Daoy (cell line): ENCODE measurements at regions not wholly inside any gene's neighbourhood (a gene's known extent, or its start where the extent isn't known, plus 50 kb on each side); places are given as distances from the start of the nearest gene placed in this dataset.

Experiments used
- DNase-seq: peaks from one replicate; pipeline ENCODE4 v3.0.0-alpha.2; 2015; ENCODE audit warnings: low read depth

DNA sequence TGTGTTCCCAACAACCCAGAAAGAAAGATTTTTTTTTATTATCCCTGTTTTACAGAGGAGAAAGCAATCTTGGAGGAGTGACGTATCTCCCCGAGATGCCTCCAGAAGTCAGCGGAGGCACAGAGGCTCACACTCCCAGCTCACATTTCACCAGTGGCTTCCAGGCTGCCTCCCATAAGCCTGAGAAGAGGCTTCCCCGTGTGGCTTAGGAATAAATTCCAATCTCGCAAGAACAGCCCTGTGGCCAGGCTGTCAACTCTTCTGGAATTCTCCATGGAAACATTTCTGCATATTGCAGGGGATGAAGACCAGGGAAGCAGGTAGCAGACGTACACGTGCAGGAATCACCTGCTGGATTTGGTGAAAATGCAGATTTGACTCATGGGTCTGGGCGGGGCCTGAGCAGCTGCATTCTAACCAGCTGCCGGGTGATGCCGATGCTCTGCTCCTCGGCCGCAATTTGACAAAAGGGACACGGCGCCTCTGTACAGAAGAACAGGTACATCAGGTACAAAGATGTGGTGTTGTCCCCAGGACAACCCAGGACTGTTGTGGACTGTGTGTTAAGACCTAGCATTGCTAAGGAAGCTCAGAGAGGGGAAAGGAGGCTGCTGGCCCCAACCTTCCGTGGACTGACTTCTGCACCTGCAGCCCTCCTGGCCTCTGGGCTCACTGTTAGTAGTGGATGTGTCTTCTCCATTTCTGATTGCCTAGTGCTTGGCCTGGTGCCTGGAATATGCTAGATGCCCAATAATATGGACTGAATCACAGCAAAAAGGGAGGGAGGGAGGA is 114.2 kb upstream of the ID2 start:
- no peak for DNase-seq

DNA sequence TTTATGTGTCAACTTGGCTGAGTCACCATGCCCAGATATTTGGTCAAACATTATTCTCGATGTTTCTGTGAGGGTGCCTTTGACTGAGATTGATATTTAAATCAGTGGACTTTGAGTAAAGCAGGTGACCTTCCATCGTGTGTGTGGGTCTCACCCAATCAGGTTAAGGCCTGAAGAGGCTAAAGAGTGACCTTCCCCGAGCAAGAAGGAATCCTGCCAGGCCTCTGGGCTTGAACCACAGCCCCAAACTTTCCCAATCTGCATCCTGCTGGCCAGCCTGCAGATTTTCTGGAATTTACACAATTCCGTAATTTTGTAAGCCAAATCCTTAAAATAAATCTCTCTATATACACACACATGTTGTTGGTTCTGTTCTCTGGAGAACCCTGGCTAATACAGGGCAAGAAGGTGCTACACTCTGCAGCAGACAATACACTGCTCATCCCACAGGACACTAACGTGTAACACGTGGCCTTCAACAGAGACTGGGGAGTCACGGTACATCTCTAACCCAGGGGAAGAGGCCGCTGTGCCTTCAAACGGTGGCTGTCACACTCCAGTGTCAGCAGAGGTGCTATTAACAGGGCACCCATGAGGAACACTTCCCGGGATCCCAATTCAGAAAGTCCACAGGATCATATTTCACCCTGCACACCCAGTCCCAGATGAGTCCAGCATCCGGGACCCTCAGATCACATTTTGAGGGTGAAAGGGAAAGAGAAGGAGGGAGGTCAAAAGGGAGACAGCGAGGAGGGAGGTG is 113.1 kb upstream of the ID2 start:
- DNase-seq: no peak

DNA sequence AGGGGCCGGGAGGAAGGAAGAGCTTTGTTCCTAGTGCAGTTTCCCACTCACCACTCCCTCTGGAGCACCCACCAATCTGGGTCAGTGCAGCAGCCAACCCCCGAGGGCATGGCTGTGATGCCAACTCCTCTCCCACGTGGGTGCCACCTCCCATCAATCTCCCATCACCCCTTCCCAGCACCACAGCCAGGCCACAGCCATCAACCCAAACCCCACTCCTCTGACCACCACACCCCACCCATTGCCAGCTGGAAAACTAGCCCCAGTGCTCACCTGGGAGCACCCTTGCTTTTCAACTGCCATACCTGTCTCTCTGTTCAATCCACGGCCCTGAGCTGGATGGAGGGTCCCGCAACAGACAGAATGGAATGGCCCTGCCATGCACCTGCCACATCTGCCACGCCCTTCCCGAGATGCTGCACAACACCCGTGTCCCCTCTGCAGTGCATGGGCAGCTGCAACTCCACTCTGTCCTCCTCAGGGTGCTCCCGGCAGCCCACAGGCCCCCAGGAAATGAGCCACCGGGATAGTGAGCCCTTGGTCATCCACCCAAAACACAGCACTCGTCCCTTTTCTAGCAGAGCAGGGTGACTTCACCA is 112.4 kb upstream of the ID2 start:
- no peak for DNase-seq

DNA sequence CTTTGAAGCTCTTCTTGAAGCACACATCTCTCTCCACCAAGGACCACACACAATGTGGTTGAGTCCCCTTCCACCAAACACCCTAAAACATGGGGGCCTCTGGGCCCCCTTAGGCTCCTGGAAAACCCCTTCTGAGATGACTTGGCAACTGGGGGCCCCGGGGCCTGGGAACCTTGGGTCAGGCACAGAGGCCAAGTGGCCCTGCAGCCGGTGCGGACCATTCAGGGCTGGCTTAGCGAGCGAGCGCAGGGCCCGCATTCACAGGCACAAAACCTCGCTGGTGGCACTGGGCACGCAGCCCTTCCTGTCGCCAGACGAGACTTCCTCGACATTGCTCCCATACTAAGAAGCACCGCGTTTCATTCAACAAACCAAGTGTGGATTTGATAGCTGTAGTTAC is 111.2 kb upstream of the ID2 start:
- no peak for DNase-seq

DNA sequence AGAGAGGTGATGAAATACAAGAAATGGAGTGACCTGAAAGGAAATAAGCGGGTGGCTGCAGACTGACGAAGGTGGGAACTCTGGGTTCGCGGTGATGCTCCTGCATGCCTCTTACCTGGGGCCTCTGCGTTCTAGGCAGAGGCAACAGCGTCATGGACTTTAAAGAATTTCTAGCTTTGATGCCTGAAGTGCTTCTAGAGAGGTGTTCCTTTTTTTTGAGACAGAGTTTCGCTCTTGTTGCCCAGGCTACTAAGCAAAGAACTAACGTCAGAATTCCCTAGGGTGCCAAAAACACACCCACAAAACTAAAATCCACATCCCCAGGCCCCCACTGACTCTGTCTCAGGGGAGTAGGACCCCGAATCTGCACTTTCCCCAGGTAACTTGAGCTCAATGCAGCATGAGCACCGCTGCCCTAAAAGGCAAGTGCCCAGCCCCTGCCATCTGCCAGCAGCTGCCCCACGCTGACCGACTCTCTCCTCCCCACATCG is 110.5 kb upstream of the ID2 start:
- DNase-seq: no peak

DNA sequence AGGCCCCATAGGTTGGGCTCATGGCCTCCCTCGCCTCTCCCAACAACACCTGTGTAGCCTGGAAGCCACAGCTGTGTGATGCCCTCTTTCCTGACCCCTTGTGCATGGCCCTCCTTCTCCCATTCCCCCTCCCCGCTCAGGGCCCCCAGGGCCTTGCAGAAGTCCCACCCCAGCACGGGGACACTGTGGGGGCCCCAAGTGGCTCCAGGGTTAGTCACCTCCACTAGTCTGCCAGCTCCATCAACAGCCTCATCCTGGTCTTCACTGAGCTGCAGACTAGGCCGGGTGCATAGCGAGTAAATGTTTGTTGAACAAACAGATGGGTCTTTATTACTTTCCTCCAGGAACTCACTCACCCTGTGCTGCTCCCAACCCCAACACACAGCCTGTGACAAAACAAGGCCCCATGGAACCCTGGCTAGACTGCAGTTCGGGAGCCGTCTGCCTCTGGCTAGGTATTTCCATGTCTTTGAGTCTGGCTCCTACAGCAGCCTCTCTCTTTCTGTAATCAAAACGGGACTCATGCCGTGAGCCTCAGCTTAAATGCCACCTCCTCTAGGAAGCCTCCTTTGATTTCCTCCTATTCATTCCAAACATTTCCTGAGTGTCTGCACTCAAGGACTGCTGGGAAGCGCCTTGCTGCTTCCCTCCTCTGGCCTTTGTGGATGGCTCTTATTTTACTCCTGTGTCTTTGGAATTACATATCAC is 109.9 kb upstream of the ID2 start:
- DNase-seq: no peak

DNA sequence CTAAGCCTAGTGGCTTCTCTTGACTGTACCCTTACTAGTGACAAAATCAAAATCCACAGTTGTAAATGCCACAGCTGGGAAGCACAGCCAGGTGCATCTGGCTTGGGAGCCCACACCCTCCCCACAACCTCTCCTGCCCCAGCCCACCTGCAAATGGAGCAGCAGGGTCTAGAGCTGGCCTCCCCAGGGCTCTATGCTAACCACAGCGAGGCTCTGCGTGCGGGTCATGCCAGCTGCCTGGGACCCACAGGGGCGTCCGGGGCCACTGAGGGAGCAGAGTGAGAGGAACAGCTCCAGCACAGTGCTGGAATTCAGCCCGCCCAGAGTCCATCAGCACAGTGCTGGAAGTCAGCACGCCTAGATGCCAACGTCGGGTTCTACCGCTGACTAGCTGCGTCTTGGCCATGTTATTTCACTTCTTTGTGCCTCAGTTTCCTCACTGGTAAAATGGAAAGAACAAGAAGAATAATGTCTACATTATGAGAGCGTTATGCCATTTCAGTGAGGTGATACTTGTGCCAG is 109.1 kb upstream of the ID2 start:
- no peak for DNase-seq

DNA sequence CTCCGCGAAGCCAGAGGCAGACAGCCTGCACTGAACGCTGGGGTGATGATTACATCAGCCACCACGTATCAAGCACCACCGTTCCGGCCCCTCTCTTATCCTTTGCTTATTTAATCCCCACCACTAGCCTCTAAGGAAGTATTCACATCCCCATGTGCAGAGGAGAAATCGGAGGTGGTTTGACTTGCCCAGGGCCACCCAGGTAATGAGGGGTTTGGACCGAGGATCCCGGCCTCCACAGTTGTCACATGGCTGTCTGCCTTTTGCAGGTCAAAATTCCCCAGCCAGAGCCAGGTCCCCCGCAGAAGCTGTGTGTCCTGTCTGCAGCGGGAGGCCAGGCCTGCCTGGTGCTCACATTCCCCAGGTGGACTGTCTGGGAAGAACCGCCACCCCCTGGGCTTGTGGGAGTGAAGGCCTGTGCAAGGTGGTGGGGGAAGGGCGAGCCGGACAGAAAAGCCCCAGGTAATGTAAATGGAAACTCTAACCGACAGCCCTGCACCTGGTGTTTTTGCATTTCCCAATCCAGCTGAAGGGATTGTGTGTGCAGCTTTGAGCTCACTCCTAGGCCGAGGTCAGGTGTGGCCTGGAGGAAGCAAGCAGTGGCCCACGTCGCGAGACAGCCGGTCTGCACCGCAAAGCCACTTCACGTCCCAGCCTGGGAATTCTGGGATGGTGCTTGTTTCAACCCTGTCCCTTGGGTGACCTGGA is 108.5 kb upstream of the ID2 start:
- DNase-seq: no peak

DNA sequence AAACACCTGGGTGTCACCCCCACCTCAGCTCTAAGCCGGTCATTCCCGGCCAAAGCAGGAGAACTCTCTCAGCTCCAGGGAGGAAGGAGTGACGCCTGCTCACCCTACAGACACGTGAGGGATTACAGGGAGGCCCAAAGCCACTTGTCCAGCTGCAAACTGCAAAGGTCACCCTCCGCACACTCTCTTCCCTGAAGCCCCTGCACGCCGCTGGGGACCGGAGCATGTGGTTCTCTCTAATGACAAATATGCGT is 108.0 kb upstream of the ID2 start:
- DNase-seq: no peak

DNA sequence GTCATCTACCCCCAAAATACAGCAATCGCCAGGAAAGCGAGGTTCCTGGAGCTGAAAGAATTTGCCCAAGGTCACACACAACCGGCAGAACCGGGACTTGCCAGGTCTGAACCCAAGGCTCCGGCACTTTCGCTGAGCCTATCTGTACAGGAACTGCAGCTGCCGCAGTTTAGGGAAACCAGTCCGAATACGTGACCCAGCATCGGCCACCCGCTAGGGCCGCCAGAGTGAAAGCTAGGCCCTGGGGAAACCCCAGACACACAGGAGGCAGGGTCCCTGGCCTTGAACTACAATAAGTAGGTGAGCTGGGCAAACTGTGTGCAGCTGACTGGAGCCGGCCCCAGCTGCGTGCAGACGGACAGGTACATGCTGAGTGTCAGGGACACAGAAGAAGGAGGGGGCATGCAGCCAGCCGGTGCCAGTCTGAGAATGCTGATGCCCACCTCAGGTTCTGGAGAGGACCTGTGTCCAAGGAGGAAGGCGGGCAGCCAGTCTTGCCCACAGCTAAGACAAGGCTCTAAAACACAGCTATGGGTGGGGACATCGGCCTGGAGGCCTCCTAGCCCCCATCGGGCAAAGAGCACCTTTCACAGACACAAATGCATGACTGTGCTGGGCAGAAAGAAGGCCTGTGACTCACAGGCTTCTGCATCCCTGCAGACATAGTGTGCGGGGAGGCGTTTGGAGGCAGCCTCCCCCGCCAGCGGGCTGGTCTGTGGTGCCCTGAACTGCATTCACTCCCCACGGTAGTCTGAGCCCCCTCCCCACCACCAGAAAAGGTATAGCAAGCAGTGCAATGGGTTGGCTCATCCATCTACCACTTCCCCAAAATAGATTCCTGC is 107.4 kb upstream of the ID2 start:
- DNase-seq: peak; percentile 47

DNA sequence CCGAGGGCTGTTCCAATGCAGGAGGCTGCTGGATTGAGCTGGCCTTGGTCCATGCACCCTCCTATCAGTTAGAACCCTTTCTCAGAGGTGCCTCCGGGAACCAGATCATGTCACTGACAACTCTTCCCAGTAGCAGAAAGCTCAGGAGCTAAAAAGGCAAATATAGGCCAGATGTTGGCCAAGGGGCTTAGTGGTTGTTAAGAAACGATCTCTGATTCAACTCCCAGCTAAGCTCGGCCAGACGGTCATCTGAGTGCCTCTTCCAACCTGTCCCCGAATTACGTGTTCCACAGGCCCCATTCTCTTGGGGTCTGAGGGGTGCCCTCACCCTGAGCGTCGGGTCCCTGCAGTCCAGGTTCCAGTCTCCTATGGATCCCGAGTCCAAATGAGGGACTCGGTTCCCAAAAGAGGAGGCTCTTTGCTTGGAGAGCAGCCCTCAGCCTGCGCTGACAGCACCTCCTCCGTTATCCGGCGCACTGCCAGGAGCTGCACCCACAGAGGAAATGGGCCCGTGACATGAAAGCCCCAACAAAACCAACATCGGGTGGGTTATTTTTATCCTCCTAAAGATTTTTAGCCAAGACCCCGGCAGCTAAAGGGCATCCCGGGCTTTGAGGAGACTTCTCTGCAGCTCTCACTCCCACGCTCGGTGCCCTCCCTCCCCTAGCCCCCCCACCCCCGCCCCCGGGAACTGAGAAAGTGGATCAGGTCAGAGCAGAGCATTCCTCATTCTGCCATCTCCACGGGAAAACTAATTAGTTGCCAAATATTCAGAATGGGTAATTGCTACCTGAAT is 106.6 kb upstream of the ID2 start:
- DNase-seq: no peak

DNA sequence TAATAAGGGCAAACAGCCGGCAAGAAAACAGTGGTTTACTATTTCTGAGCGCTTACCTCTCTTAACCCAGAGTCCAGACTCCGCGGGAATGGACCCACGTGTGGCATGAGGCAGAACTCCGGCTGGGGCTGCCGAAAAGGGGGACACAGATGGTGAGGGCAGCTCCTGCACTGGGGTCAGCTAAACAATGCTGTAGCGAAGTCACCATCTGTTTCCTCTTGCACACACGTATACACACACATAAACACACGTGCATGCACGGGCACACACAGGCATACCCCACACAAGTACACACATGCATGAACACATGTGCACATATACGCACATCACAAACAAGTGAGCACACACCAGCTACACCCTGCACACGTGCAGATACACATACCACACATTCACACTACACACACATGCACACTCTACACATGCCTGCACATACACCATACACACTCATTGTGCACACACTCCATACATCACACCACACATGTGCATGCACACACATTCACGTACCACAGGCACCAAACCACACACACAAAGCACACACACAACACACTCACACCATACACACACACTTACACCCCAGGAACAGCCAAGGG is 105.9 kb upstream of the ID2 start:
- DNase-seq: no peak

DNA sequence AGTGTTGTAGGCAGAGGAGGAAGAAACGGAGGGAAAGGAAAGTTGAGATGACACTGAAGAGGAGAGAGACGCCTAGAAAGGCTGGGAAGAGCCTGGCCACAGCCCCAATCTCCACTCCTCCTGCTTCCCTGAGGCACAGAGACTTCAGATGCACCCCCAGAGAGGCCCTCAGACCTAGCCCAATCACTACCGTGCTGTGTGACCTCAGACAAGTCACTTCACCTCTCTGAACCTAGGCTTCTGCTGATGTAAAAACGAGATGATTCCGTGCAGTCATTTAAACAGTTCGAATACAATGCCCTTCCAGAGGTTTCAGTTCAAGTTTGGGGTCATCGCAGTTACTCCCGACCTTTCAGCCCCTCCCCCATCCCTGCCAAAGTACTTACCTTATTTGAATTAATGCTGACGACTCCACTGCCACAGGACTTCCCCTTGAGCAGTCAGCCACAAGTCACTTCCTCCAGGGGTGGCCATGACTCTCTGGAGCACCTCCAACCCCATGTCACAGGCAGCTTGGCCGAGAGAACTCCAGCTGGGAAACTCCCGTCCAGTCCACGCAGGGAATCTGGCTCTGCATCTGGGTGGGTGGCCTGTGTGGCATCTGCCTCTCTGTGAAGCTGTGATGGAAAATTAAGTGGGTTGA is 105.2 kb upstream of the ID2 start:
- DNase-seq: peak; percentile 43

DNA sequence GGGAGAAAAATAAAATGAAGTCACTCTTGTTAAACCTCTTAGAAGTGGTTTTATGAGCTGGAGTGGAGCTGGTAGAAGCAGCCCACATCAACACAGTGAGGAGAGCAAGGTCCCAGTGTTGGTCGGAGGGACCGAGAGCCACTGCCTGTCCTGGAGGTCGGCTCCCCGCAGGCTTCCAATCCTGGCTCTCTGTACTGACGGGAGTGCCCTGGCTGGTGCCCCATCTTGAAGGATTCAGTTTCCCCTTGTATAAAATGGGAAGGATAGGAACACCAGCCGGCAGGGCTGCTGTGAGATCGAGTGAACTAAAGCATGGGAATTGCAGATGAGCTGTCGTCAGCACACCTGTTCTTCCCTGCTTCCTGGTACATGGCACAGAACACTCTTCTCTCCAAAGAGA is 104.3 kb upstream of the ID2 start:
- DNase-seq: no peak

DNA sequence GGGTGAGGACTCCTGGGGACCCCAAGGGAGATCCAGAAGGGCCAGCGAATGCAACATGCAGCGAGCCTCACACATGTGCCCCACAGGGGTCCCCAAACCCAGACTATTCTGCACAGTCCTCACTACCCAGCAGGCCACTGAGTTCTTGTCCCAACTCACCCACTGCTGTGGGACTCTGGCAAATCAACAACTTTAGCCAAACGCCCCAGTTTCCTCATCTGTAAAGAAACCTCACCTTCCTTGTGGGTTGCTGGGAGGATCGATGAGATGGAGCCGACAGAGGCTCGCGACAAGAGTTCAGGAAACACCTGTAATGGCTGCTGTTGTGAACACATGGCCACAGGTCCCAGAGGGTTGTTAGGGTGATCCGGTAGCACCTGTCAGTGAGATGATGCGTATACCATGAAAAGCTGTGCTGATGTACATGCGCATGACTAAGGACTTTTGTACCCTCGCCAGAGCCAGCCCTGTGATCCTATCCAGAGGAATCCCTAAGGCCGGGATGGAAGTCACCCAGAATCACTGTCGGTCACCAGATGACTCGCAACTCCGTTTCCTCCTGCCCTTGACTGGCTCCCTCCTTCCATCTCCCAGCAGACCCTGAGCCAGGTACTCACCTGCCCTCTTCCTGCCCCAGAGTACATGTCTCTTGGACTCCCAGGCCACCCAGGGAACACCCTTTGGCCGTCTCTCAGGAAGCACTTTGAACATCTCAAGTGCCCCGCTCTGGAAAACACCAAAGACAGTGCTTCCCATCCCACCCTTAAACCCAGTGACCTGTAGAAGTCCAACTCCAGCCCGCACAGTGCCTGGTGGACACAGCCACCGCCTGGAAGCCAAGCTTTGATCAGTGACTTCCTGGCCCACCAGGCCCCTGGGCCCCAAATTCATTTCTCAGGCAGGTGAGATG is 103.3 kb upstream of the ID2 start:
- no peak for DNase-seq

DNA sequence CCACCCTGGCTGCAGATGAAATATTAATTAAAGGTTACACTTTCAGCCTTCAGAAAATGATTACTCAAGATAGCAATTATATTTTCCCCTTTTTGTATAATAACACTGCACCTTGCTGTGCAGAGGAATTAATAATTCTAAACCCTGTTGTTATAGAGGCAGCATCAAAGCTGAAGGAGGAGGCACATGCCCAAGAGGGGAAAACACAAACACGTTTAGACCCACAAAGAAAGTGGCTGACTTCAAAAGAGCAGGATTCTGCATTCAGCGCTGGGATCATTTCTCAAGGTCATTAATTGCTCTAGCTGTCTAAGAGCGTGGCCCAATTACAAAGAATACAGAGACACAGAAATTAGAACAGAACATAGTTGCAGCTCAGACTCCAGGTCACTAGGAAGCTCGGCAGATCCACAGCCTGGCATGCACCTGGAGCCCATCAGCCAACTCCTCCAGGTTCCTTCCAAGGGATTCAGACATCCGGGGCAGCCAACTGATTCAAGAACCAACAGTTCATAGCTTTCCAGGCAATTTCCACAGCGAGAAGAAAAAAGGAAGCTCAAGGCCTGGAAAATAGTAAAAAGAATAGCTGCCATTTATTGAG is 102.3 kb upstream of the ID2 start:
- no peak for DNase-seq
